Retinal pigment epithelial cell (primary cell): ENCODE measurements at regions not wholly inside any gene's neighbourhood (a gene's known extent, or its start where the extent isn't known, plus 50 kb on each side); places are given as distances from the start of the nearest gene placed in this dataset.

Experiments used
- DNase-seq: peaks from one replicate; pipeline ENCODE4 v3.0.0-alpha.2; 2010; ENCODE audit warnings: low read depth
- H3K4me3 ChIP-seq: 2 replicates; pipeline ENCODE4 v1.5.1; 2011; ENCODE audit warnings: mild to moderate bottlenecking, low read length, control low read depth, moderate library complexity
- CTCF ChIP-seq: conservative IDR thresholded peaks from 2 replicates; pipeline ENCODE4 v1.5.1; 2011; ENCODE audit warnings: low read depth, low read length, control low read depth, inconsistent platforms

- no peak for DNase-seq
- H3K4me3 ChIP-seq, result no peak overlapping the region
- no peak for TF ChIP-seq CTCF
Observed at GRCh38 chr16:9436175-9436574, 344.7 kb downstream of the HAPSTR1 start.

- H3K4me3 ChIP-seq, result no peak overlapping the region
- no peak for TF ChIP-seq CTCF
- no peak for DNase-seq
Observed at GRCh38 chr16:9437115-9437514, 345.7 kb downstream of the HAPSTR1 start.

GRCh38 chr16:9438991-9439390 is 347.5 kb downstream of the HAPSTR1 start:
- no peak for DNase-seq
- no peak overlapping the region for H3K4me3 ChIP-seq
- no peak for TF ChIP-seq CTCF

- DNase-seq, result no peak
- TF ChIP-seq CTCF, result no peak
- no peak overlapping the region for H3K4me3 ChIP-seq
Observed at GRCh38 chr16:9441012-9441411, 349.6 kb downstream of the HAPSTR1 start.

GRCh38 chr16:9443864-9444263 is 352.4 kb downstream of the HAPSTR1 start:
- no peak for DNase-seq
- H3K4me3 ChIP-seq, result no peak overlapping the region
- no peak for TF ChIP-seq CTCF

- no peak for DNase-seq
- H3K4me3 ChIP-seq, result no peak overlapping the region
- TF ChIP-seq CTCF, result no peak
Observed at GRCh38 chr16:9446471-9447194, 355.2 kb downstream of the HAPSTR1 start.

- no peak overlapping the region for H3K4me3 ChIP-seq
- TF ChIP-seq CTCF, result no peak
- DNase-seq, result no peak
Observed at GRCh38 chr16:9447195-9447551, 355.7 kb downstream of the HAPSTR1 start.
